Motor neuron (in vitro differentiated cells): ENCODE measurements at regions not wholly inside any gene's neighbourhood (a gene's known extent, or its start where the extent isn't known, plus 50 kb on each side); places are given as distances from the start of the nearest gene placed in this dataset.

Experiments
- ATAC-seq, 8 experiments: fragments of 200-7000 bp; cut with Tn5 transposase; replicated peaks in 6 of 8; 2 replicates each; pipeline ENCODE4 v1.8.0; 2021; ENCODE audit warnings: mild to moderate bottlenecking in 8 of 8, moderate library complexity in 8 of 8
- H3K27ac ChIP-seq, 2 donors: fragments of 250-450 bp; sonication (Bioruptor Pico); 2 replicates each; pipeline ENCODE4 v1.9.0; 2021; ENCODE audit warnings: antibody characterized with exemption in 2 of 2, mild to moderate bottlenecking in 2 of 2, moderate library complexity in 1 of 2
- H3K4me1 ChIP-seq, 2 donors: fragments of 250-450 bp; sonication (Bioruptor Pico); replicated peaks in 1 of 2; 2 replicates each; pipeline ENCODE4 v1.6.1; 2021; ENCODE audit warnings: antibody characterized with exemption in 2 of 2, mild to moderate bottlenecking in 2 of 2, moderate library complexity in 1 of 2
- H3K4me3 ChIP-seq, 5 donors: fragments of 250-450 bp; sonication (Bioruptor Pico); 2 replicates each; pipeline ENCODE4 v1.9.0; 2021; ENCODE audit warnings: antibody characterized with exemption in 5 of 5, mild to moderate bottlenecking in 5 of 5, moderate library complexity in 4 of 5
- WGBS, 10 experiments: fragments of 450-650 bp; shearing (Covaris generic); methylation state at CpG; one replicate each; pipeline ENCODE4 v1.0.0; 2022; 5-methylcytosine and 5-hydroxymethylcytosine counted together
- in situ Hi-C, 9 experiments: fragments of 400-800 bp; cut with MboI; loops; one replicate each; pipeline ENCODE4 v1.15.0; 2021; ENCODE audit warnings: low sequenced_read_pairs in 9 of 9, low pct_unique_long_range_greater_than_20kb in 2 of 9; ENCODE audit not compliant: unreplicated experiment in 9 of 9

DNA sequence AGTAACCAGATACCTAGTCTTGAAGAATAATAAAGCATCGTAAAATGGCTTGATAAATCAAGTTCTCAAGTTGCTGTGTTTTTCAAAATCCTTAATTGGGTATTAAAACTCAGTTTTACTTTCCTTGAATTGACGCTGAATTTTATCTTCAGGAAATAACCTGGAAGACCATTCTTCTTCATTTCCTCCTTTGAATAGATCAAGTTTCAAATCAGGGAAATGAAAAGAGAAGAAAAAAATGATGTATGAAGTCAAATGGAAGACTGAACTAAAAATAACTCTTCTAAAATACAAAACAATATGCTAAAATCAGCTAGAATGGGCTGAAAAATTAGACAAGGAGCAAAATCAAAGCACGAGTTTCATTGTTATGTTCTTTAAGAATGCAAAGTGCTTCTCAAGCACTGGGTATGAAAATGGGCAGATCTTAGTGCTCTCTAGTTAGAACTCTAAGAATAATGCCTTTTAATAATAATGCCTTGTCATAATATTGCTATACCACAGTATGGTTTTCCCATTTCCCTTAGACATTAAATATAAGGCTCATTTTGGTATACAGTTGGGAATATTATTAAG is 54.6 kb upstream of the CLEC14A start:
- ATAC-seq = no peak
- Histone ChIP-seq H3K27ac (no peak overlapping the region), H3K4me1 (peaks cover 0 to 6% of the 10 kb centered on the region in 2 donors), H3K4me3 (no peak overlapping the region)
- in situ Hi-C loops = no loop called here
- WGBS, 10 experiments = 17 to 84% (median 58%) methylated on average over 1 to 3 of the region's 3 CpGs

DNA sequence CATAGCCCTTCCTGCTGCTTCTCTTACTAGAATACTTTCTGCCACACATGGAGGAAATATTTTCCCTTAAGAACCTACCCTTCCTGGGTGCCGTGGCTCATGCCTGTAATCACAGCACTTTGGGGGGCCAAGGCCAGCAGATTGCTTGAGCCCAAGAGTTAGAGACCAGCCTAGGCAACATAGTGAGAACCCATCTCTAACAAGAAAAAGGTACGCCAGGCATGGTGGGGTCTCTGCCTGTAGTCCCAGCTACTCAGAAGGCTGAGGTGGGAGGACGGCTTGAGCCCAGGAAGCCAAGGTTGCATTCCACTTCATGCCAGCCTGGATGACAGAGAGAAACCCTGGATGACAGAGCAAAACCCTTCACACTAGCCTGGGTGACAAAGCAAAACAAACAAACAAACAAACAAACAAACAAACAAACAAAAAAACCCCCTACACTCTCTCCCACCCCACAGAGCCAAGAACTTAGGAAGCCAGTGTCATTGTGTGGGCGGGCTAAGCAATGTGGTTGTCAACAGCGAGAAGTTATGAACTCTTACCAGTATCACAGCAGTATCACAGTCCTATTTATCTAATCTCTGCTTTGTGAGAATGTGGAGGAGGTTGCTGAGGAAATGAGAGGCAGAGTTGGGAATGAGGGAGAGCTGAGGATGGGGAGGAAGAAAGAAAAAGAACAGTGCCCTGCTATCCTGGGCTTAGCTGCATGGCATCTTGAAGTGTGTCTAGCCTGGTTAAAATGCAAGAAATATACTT is 53.8 kb upstream of the CLEC14A start:
- no peak overlapping the region for H3K4me3 ChIP-seq
- ATAC-seq = no peak
- in situ Hi-C loops = no loop called here
- H3K4me1 ChIP-seq = peaks cover 0 to 6% of the 10 kb centered on the region in 2 donors
- WGBS, 10 experiments = 39 to 95% (median 85%) methylated on average over 2 to 5 of the region's 5 CpGs; no CpG with 5 or more reads in 2 of the 10 experiments
- no peak overlapping the region for H3K27ac ChIP-seq
